A673 (cell line): ENCODE measurements at regions not wholly inside any gene's neighbourhood (a gene's known extent, or its start where the extent isn't known, plus 50 kb on each side); places are given as distances from the start of the nearest gene placed in this dataset.

Experiments
- BruUV-seq: library from RNA; stranded (reverse); fragments of 400-500 nt; replicated peaks from 2 replicates; lab custom pipeline; 2021; lab: Mats Ljungman, UMichigan
- CTCF ChIA-PET: fragments of 300-600 bp; sonication (Branson Sonifier 250); formaldehyde crosslinking; loops from one replicate; lab custom pipeline; 2022; ENCODE audit warnings: antibody characterized with exemption; lab: Charles Lee
- POLR2A ChIA-PET: fragments of 300-600 bp; sonication (Branson Sonifier 250); formaldehyde crosslinking; loops from one replicate; lab custom pipeline; 2022; ENCODE audit warnings: antibody characterized with exemption; ENCODE audit not compliant: low non-redundant PET; lab: Charles Lee
- DNase-seq: peaks from one replicate; pipeline ENCODE4 v3.0.0-alpha.2; 2015; ENCODE audit warnings: low spot score
- H3K27ac ChIP-seq: fragments of 200-600 bp; sonication (generic); 2 replicates; pipeline ENCODE4 v1.5.1; 2016; ENCODE audit warnings: mixed run types, low read depth, mild to moderate bottlenecking, mixed read lengths, antibody characterized with exemption, low read length; ENCODE audit not compliant: poor library complexity, severe bottlenecking
- H3K27me3 ChIP-seq: fragments of 200-600 bp; sonication (generic); replicated peaks from 2 replicates; pipeline ENCODE4 v1.6.1; 2017; ENCODE audit warnings: mixed run types, low read depth, mild to moderate bottlenecking, mixed read lengths, antibody characterized with exemption, low read length; ENCODE audit not compliant: insufficient read depth, poor library complexity
- H3K36me3 ChIP-seq: fragments of 200-600 bp; sonication (generic); 2 replicates; pipeline ENCODE4 v1.6.1; 2016; ENCODE audit warnings: mixed run types, mild to moderate bottlenecking, mixed read lengths, antibody characterized with exemption, low read length; ENCODE audit not compliant: insufficient read depth, poor library complexity, severe bottlenecking
- H3K4me1 ChIP-seq: fragments of 200-600 bp; sonication (generic); 2 replicates; pipeline ENCODE4 v1.6.1; 2017; ENCODE audit warnings: mixed run types, mild to moderate bottlenecking, mixed read lengths, antibody characterized with exemption, low read length; ENCODE audit not compliant: insufficient read depth, poor library complexity, severe bottlenecking
- H3K4me3 ChIP-seq: fragments of 200-600 bp; sonication (generic); 2 replicates; pipeline ENCODE4 v1.5.1; 2016; ENCODE audit warnings: low read depth, mixed run types, mild to moderate bottlenecking, mixed read lengths, low read length; ENCODE audit not compliant: poor library complexity, severe bottlenecking
- H3K9me3 ChIP-seq: fragments of 200-600 bp; sonication (generic); 2 replicates; pipeline ENCODE4 v1.6.1; 2016; ENCODE audit warnings: mixed run types, low read depth, mild to moderate bottlenecking, mixed read lengths, antibody characterized with exemption, low read length; ENCODE audit not compliant: poor library complexity, severe bottlenecking
- CTCF ChIP-seq: fragments of 300-800, 200-600 bp; sonication (generic); conservative IDR thresholded peaks from 2 replicates; pipeline ENCODE4 v1.5.1; 2017; ENCODE audit warnings: low read depth, mild to moderate bottlenecking, antibody characterized with exemption, low read length, moderate library complexity, mixed read lengths
- EZH2 ChIP-seq: fragments of 200-600 bp; sonication (generic); IDR thresholded peaks from 2 replicates; pipeline ENCODE4 v1.6.1; 2017; ENCODE audit warnings: borderline replicate concordance, low read depth, mild to moderate bottlenecking, mixed read lengths, antibody characterized with exemption, low read length; ENCODE audit not compliant: poor library complexity, severe bottlenecking
- intact Hi-C: fragments of 100-400 bp; cut with micrococcal nuclease; formaldehyde crosslinking; loops from one replicate; pipeline ENCODE4 v1.10.0; 2022; ENCODE audit not compliant: unreplicated experiment

GRCh38 chr5:19352120-19352519 lies 635.9 kb downstream of the CDH18 start:
- no peaks in the 10 kb centered on the region for H3K27me3 ChIP-seq
- H3K4me3 ChIP-seq: no peak overlapping the region
- no peak for TF ChIP-seq CTCF
- no peak for TF ChIP-seq EZH2
- DNase-seq: no peak
- ChIA-PET POLR2A (no interaction called here), CTCF (no interaction called here)
- H3K9me3 ChIP-seq: no peaks in the 10 kb centered on the region
- H3K4me1 ChIP-seq: no peaks in the 10 kb centered on the region
- no peaks in the 10 kb centered on the region for H3K36me3 ChIP-seq
- intact Hi-C loops: no loop called here
- no peak overlapping the region for H3K27ac ChIP-seq
- no TSS peak for BruUV-seq

GRCh38 chr5:19369048-19369447 lies 619.0 kb downstream of the CDH18 start:
- no TSS peak for BruUV-seq
- Histone ChIP-seq H3K36me3 (no peaks in the 10 kb centered on the region), H3K4me1 (no peaks in the 10 kb centered on the region), H3K27me3 (no peaks in the 10 kb centered on the region), H3K27ac (no peak overlapping the region), H3K9me3 (no peaks in the 10 kb centered on the region), H3K4me3 (no peak overlapping the region)
- TF ChIP-seq EZH2 (no peak), CTCF (no peak)
- intact Hi-C loops: no loop called here
- POLR2A ChIA-PET: no interaction called here
- CTCF ChIA-PET: no interaction called here
- DNase-seq: no peak

- Histone ChIP-seq H3K27me3 (no peaks in the 10 kb centered on the region), H3K9me3 (no peaks in the 10 kb centered on the region), H3K4me3 (no peak overlapping the region), H3K36me3 (no peaks in the 10 kb centered on the region), H3K27ac (no peak overlapping the region), H3K4me1 (no peaks in the 10 kb centered on the region)
- no TSS peak for BruUV-seq
- intact Hi-C loops: no loop called here
- TF ChIP-seq CTCF (no peak), EZH2 (no peak)
- no peak for DNase-seq
- ChIA-PET POLR2A (no interaction called here), CTCF (no interaction called here)
Observed at GRCh38 chr5:19369561-19369960, 618.4 kb downstream of the CDH18 start.
